Keratinocyte (primary cell): ENCODE measurements at regions not wholly inside any gene's neighbourhood (a gene's known extent, or its start where the extent isn't known, plus 50 kb on each side); places are given as distances from the start of the nearest gene placed in this dataset.

ENCODE experiments used
- DNase-seq: peaks from one replicate; pipeline ENCODE4 v3.0.0-alpha.2; 2011; ENCODE audit warnings: low read depth, missing footprints, low spot score
- FAIRE-seq: peaks from 2 replicates; lab custom pipeline; 2011; peaks lifted over from hg19 to GRCh38; lab: Jason Lieb, UNC
- H2AFZ ChIP-seq: 2 replicates; pipeline ENCODE4 v1.6.0; 2012; ENCODE audit warnings: low read length, control low read depth, inconsistent platforms; ENCODE audit not compliant: control insufficient read depth
- H3K27ac ChIP-seq: 2 replicates; pipeline ENCODE4 v1.5.1; 2011; ENCODE audit warnings: low read length; ENCODE audit not compliant: control insufficient read depth, insufficient read depth
- H3K27me3 ChIP-seq: 3 replicates; pipeline ENCODE4 v1.6.0; 2011; ENCODE audit warnings: low read length; ENCODE audit not compliant: control insufficient read depth, insufficient read depth; ENCODE audit errors: extremely low read depth
- H3K36me3 ChIP-seq, 2 experiments: 2 replicates in 1 of 2; 3 replicates in 1 of 2; pipeline ENCODE4 v1.5.1; 2011; ENCODE audit warnings: low read length in 2 of 2, mild to moderate bottlenecking in 1 of 2; ENCODE audit not compliant: control insufficient read depth in 2 of 2, insufficient read depth in 2 of 2; ENCODE audit errors: extremely low read depth in 1 of 2
- H3K4me1 ChIP-seq: 3 replicates; pipeline ENCODE4 v1.5.1; 2011; ENCODE audit warnings: low read length; ENCODE audit not compliant: control insufficient read depth, insufficient read depth; ENCODE audit errors: extremely low read depth
- H3K4me2 ChIP-seq: 3 replicates; pipeline ENCODE4 v1.6.0; 2011; ENCODE audit warnings: low read depth, low read length; ENCODE audit not compliant: control insufficient read depth, insufficient read depth; ENCODE audit errors: extremely low read depth
- H3K4me3 ChIP-seq, 3 experiments: fragments of 200-600 bp in 1 of 3; sonication (generic) in 1 of 3; 2 replicates in 2 of 3; 3 replicates in 1 of 3; pipeline ENCODE4 v1.5.1; 2011 to 2016; ENCODE audit warnings: low read length in 3 of 3, mild to moderate bottlenecking in 3 of 3, control low read depth in 2 of 3, inconsistent platforms in 1 of 3, low read depth in 1 of 3, mixed read lengths in 1 of 3, mixed run types in 1 of 3, moderate library complexity in 1 of 3; ENCODE audit not compliant: control insufficient read depth in 2 of 3, insufficient read depth in 2 of 3; ENCODE audit errors: extremely low read depth in 1 of 3
- H3K79me2 ChIP-seq: 2 replicates; pipeline ENCODE4 v1.6.0; 2012; ENCODE audit warnings: low read length; ENCODE audit not compliant: control insufficient read depth, insufficient read depth
- H3K9ac ChIP-seq: 3 replicates; pipeline ENCODE4 v1.6.0; 2011; ENCODE audit warnings: low read length; ENCODE audit not compliant: control insufficient read depth, insufficient read depth; ENCODE audit errors: extremely low read depth
- H3K9me1 ChIP-seq: 3 replicates; pipeline ENCODE4 v1.6.0; 2011; ENCODE audit warnings: low read length; ENCODE audit not compliant: control insufficient read depth, insufficient read depth; ENCODE audit errors: extremely low read depth
- H3K9me3 ChIP-seq: 2 replicates; pipeline ENCODE4 v1.5.1; 2012; ENCODE audit warnings: low read depth, low read length; ENCODE audit not compliant: control insufficient read depth
- H4K20me1 ChIP-seq: 3 replicates; pipeline ENCODE4 v1.6.0; 2011; ENCODE audit warnings: low read length; ENCODE audit not compliant: control insufficient read depth, insufficient read depth; ENCODE audit errors: extremely low read depth
- EZH2 ChIP-seq: IDR thresholded peaks from one replicate; pipeline ENCODE4 v1.6.1; 2012; ENCODE audit warnings: inconsistent platforms, mild to moderate bottlenecking, low read length, moderate library complexity
- dilution Hi-C: fragments of 300-500 bp; cut with MboI; formaldehyde crosslinking; loops from one replicate; pipeline ENCODE4 v1.7.0; 2020; ENCODE audit warnings: low sequenced_read_pairs; ENCODE audit not compliant: extremely low pct_ligation_motif_present
- TF ChIP-seq, protein P1 (sequence below), 3 experiments: IDR thresholded peaks in 1 of 3; conservative IDR thresholded peaks in 1 of 3; optimal IDR thresholded peaks in 1 of 3; 2 replicates in 2 of 3; 3 replicates in 1 of 3; pipeline versions ENCODE3 to v1.5.1; 2011; ENCODE audit warnings: low read length in 3 of 3, mild to moderate bottlenecking in 3 of 3, moderate library complexity in 2 of 3, control low read depth in 1 of 3, inconsistent platforms in 1 of 3; ENCODE audit not compliant: insufficient read depth in 2 of 3; ENCODE audit errors: extremely low read depth in 1 of 3

DNA sequence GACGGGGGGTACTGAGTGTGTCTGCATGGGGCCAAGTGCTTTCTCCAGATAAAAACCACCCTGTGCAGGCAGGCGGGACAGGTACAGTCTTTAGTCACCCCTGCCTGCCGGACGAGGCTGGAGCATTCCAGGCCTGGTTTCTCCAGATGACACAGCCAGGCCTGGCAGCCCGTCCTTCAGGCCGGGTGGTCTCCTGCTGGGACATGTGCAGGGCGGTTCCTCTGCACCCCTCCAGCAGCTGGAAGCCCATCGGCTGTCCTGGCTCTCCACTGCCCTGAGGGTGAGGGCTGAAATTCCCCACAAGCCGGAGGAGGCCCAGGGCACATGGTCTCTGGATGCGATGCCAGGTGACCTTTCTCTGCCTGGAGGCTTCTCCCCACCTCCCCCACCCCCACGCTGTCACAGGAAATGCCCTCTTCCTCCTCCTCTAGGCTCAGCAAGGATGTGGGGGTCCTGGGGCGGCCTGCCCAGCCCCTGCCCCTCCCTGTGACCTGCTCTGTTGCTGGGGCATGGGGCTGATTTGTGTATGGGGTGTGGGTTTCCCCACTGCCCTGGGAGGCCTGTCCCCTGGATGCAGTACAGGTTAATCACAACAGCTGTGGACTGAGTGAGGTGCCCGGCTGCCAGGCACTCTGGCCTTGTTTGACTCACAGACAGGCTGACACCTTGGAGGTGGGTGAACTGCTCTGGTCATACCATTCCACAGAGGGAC lies 110.7 kb upstream of the LRPAP1 start:
- peaks cover 4% of the 10 kb centered on the region for H4K20me1 ChIP-seq
- no peaks in the 10 kb centered on the region for H3K27me3 ChIP-seq
- no peaks in the 10 kb centered on the region for H3K4me1 ChIP-seq
- no peak overlapping the region for H3K27ac ChIP-seq
- no peaks in the 10 kb centered on the region for H3K9me1 ChIP-seq
- H3K9ac ChIP-seq = no peak overlapping the region
- dilution Hi-C loops = no loop called here
- H2AFZ ChIP-seq = no peak overlapping the region
- H3K79me2 ChIP-seq = no peaks in the 10 kb centered on the region
- no peak overlapping the region for H3K4me3 ChIP-seq
- no peaks in the 10 kb centered on the region for H3K9me3 ChIP-seq
- H3K4me2 ChIP-seq = no peak overlapping the region
- DNase-seq (no peak), FAIRE-seq (no peak)
- TF ChIP-seq, protein P1, sequence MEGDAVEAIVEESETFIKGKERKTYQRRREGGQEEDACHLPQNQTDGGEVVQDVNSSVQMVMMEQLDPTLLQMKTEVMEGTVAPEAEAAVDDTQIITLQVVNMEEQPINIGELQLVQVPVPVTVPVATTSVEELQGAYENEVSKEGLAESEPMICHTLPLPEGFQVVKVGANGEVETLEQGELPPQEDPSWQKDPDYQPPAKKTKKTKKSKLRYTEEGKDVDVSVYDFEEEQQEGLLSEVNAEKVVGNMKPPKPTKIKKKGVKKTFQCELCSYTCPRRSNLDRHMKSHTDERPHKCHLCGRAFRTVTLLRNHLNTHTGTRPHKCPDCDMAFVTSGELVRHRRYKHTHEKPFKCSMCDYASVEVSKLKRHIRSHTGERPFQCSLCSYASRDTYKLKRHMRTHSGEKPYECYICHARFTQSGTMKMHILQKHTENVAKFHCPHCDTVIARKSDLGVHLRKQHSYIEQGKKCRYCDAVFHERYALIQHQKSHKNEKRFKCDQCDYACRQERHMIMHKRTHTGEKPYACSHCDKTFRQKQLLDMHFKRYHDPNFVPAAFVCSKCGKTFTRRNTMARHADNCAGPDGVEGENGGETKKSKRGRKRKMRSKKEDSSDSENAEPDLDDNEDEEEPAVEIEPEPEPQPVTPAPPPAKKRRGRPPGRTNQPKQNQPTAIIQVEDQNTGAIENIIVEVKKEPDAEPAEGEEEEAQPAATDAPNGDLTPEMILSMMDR (optimal IDR thresholded peaks at IDR 0.05 in 1 of 3, IDR thresholded peaks at IDR 0.05 in 1 of 3, conservative IDR thresholded peaks at IDR 0.05 in 1 of 3; ENCODE audit: extremely low read depth in 1 of 3, insufficient read depth in 2 of 3, low read length in 3 of 3) = no peak
- TF ChIP-seq EZH2 = no peak
- H3K36me3 ChIP-seq = no peaks in the 10 kb centered on the region

DNA sequence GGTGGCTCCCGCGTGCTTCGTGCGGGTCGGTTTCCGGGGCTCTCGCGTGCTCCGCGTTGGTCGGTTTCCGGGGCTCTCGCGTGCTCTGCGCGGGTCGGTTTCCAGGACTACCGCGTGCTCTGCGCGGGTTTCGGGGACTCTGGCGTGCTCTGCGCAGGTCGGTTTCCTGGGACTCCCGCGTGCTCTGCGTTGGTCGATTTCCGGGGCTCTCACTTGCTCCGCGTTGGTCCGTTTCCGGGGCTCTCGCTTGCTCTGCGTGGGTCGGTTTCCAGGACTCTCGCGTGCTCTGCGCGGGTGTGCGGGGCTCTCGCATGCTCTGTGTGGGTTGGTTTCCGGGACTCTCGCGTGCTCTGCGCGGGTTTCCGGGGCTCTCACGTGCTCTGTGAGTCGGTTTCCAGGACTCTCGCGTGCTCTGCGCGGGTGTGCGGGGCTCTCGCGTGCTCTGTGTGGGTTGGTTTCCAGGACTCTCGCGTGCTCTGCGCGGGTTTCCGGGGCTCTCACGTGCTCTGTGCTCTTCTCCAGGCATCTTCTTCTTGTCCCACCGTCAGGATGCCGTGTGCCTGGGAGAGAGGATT lies 109.9 kb upstream of the LRPAP1 start:
- no peaks in the 10 kb centered on the region for H3K79me2 ChIP-seq

More for the DNA sequence above, 109.9 kb upstream of the LRPAP1 start:
- Histone ChIP-seq H3K4me1 (no peaks in the 10 kb centered on the region), H2AFZ (no peak overlapping the region), H3K27ac (no peak overlapping the region), H3K36me3 (no peaks in the 10 kb centered on the region), H4K20me1 (peaks cover 4% of the 10 kb centered on the region), H3K27me3 (no peaks in the 10 kb centered on the region), H3K9ac (no peak overlapping the region), H3K4me2 (no peak overlapping the region), H3K4me3 (no peak overlapping the region), H3K9me3 (no peaks in the 10 kb centered on the region), H3K9me1 (no peaks in the 10 kb centered on the region)
- dilution Hi-C loops = no loop called here
- no peak for DNase-seq
- TF ChIP-seq, protein P1 (optimal IDR thresholded peaks at IDR 0.05 in 1 of 3, IDR thresholded peaks at IDR 0.05 in 1 of 3, conservative IDR thresholded peaks at IDR 0.05 in 1 of 3; ENCODE audit: extremely low read depth in 1 of 3, insufficient read depth in 2 of 3, low read length in 3 of 3) = no peak
- no peak for TF ChIP-seq EZH2
- FAIRE-seq = no peak
